ENCODE measurements at regions not wholly inside any gene's neighbourhood (a gene's known extent, or its start where the extent isn't known, plus 50 kb on each side); places are given as distances from the start of the nearest gene placed in this dataset.
"Not testable (repeated sequence)": the region's sequence is repeated elsewhere in the genome, so short reads cannot be mapped to it uniquely, and the experiment has no call there.

DNA sequence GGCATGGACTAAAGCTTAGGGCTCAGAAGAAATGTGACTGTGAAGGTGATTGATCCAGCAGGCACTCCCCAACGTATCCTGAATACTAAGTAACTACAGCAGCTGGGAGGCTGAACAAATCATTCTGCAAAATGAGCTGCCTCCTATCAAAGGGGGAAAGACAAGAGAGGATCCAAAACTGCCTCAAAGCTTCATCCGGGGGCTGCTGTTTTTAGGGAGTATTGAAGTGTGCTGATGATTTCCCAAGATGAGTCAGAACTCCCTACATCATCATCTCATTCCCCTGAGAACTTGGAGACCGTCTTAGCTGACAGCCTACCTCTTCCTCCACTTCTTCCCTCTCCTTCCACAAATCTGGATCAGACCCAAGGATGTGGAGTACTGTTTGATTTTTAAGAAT lies 108.4 kb upstream of the GRAMD1B start:
- H3F3A ChIP-seq (ENCODE audit: low read depth) = no peaks in the 10 kb centered on the region
- no peaks in the 10 kb centered on the region for H3K9me3 ChIP-seq (ENCODE audit: insufficient read depth, low read depth, low read length)
- no peak overlapping the region for H3K9ac ChIP-seq (ENCODE audit: low read depth, low read length, poor library complexity, severe bottlenecking)
- H3K4me1 ChIP-seq (ENCODE audit: insufficient read depth, low read length, poor library complexity, severe bottlenecking) = no peaks in the 10 kb centered on the region
- H3K4me2 ChIP-seq (ENCODE audit: low read depth, low read length, poor library complexity, severe bottlenecking) = no peak overlapping the region
- H3K36me3 ChIP-seq (ENCODE audit: insufficient read depth, low read length) = no peaks in the 10 kb centered on the region
- H3K9me2 ChIP-seq (replicated peaks; ENCODE audit: low read depth, low read length) = no peaks in the 10 kb centered on the region
- no peaks in the 10 kb centered on the region for H3K27me3 ChIP-seq (ENCODE audit: insufficient read depth, low read length, poor library complexity, severe bottlenecking)
- H3K79me2 ChIP-seq (ENCODE audit: insufficient read depth, low read length) = no peaks in the 10 kb centered on the region
- no peak overlapping the region for H2AFZ ChIP-seq (ENCODE audit: low read length)
- no peaks in the 10 kb centered on the region for H4K20me1 ChIP-seq (ENCODE audit: insufficient read depth, low read length, poor library complexity, severe bottlenecking)
- TF ChIP-seq, protein P1, sequence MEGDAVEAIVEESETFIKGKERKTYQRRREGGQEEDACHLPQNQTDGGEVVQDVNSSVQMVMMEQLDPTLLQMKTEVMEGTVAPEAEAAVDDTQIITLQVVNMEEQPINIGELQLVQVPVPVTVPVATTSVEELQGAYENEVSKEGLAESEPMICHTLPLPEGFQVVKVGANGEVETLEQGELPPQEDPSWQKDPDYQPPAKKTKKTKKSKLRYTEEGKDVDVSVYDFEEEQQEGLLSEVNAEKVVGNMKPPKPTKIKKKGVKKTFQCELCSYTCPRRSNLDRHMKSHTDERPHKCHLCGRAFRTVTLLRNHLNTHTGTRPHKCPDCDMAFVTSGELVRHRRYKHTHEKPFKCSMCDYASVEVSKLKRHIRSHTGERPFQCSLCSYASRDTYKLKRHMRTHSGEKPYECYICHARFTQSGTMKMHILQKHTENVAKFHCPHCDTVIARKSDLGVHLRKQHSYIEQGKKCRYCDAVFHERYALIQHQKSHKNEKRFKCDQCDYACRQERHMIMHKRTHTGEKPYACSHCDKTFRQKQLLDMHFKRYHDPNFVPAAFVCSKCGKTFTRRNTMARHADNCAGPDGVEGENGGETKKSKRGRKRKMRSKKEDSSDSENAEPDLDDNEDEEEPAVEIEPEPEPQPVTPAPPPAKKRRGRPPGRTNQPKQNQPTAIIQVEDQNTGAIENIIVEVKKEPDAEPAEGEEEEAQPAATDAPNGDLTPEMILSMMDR (conservative IDR thresholded peaks at IDR 0.05; ENCODE audit: low read length) = no peak
- no peak for TF ChIP-seq EZH2phosphoT487 (IDR thresholded peaks at IDR 0.05; ENCODE audit: borderline replicate concordance)
- no peak overlapping the region for H3K4me3 ChIP-seq (ENCODE audit: low read length, poor library complexity, severe bottlenecking)

DNA sequence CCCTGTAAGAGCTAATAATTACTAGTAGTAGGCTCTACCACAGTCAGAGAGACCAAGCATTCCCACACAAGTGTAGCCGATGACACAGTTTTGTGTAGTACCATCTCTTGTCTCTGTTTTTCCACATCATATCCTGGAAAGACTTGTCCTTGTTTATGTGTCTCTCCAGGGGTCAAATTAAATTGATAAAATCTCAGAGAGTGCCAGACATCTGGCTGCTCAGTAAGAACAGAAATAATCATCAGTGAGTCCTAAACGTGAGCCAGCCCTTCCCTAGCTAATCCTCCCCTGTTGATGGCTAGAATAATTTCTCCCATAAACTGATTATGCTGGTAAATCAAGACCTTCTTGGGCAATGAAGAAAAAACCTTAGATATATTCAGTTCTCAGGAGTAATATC lies 111.4 kb upstream of the GRAMD1B start:
- no peak for TF ChIP-seq EZH2phosphoT487 (IDR thresholded peaks at IDR 0.05; ENCODE audit: borderline replicate concordance)
- TF ChIP-seq, protein P1 (conservative IDR thresholded peaks at IDR 0.05; ENCODE audit: low read length) = no peak
- Histone ChIP-seq H3K79me2 (ENCODE audit: insufficient read depth, low read length) (no peaks in the 10 kb centered on the region), H3K9ac (ENCODE audit: low read depth, low read length, poor library complexity, severe bottlenecking) (no peak overlapping the region), H2AFZ (ENCODE audit: low read length) (no peak overlapping the region), H3K27me3 (ENCODE audit: insufficient read depth, low read length, poor library complexity, severe bottlenecking) (no peaks in the 10 kb centered on the region), H4K20me1 (ENCODE audit: insufficient read depth, low read length, poor library complexity, severe bottlenecking) (no peaks in the 10 kb centered on the region), H3K4me2 (ENCODE audit: low read depth, low read length, poor library complexity, severe bottlenecking) (no peak overlapping the region), H3F3A (ENCODE audit: low read depth) (no peaks in the 10 kb centered on the region), H3K4me3 (ENCODE audit: low read length, poor library complexity, severe bottlenecking) (no peak overlapping the region), H3K36me3 (ENCODE audit: insufficient read depth, low read length) (no peaks in the 10 kb centered on the region), H3K4me1 (ENCODE audit: insufficient read depth, low read length, poor library complexity, severe bottlenecking) (no peaks in the 10 kb centered on the region), H3K9me2 (replicated peaks; ENCODE audit: low read depth, low read length) (no peaks in the 10 kb centered on the region), H3K9me3 (ENCODE audit: insufficient read depth, low read depth, low read length) (no peaks in the 10 kb centered on the region)

DNA sequence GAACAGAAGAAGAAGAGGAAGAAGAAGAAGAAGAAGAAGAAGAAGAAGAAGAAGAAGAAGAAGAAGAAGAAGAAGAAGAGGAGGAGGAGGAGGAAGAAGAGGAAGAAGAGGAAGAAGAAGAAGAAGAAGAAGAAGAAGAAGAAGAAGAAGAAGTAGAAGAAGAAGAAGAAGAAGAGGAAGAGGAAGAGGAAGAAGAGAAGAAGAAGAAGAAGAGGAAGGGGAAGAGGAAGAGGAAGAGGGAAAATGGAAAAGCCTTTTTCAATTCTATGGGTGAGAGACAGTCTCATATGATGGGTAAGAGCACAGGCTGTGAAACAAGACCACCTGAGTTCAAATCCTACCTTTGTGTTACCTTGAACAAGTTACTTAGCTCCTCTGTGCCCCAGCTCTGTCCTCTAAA lies 111.9 kb upstream of the GRAMD1B start:
- not testable (repeated sequence) for H3F3A ChIP-seq (ENCODE audit: low read depth); H3K9ac ChIP-seq (ENCODE audit: low read depth, low read length, poor library complexity, severe bottlenecking); H3K27me3 ChIP-seq (ENCODE audit: insufficient read depth, low read length, poor library complexity, severe bottlenecking); H3K4me1 ChIP-seq (ENCODE audit: insufficient read depth, low read length, poor library complexity, severe bottlenecking); H3K4me2 ChIP-seq (ENCODE audit: low read depth, low read length, poor library complexity, severe bottlenecking); H4K20me1 ChIP-seq (ENCODE audit: insufficient read depth, low read length, poor library complexity, severe bottlenecking); H3K9me3 ChIP-seq (ENCODE audit: insufficient read depth, low read depth, low read length); H3K36me3 ChIP-seq (ENCODE audit: insufficient read depth, low read length); H3K9me2 ChIP-seq (replicated peaks; ENCODE audit: low read depth, low read length); H3K4me3 ChIP-seq (ENCODE audit: low read length, poor library complexity, severe bottlenecking); H3K79me2 ChIP-seq (ENCODE audit: insufficient read depth, low read length); H2AFZ ChIP-seq (ENCODE audit: low read length)

DNA sequence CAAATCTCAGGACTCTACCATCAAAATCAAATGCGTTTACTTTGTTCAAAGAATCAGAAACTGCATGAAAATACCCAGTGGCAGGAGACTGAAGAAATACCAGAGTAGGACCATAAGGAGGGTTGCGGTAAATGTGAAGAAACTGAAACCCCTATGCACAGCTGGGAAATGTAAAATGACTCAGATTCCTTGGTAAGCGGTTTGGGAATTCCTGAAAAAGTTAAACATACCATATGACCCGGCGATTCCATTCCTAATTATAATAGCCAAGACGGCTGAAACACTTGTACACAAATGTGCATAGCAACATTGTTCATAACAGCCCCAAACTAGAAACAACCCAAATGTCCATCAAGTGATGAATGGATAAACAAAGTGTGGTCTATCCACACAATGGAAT lies 114.1 kb upstream of the GRAMD1B start:
- Histone ChIP-seq H3K9me3 (ENCODE audit: insufficient read depth, low read depth, low read length) (no peaks in the 10 kb centered on the region), H3K27me3 (ENCODE audit: insufficient read depth, low read length, poor library complexity, severe bottlenecking) (no peaks in the 10 kb centered on the region), H3K4me2 (ENCODE audit: low read depth, low read length, poor library complexity, severe bottlenecking) (no peak overlapping the region), H2AFZ (ENCODE audit: low read length) (no peak overlapping the region), H3K4me3 (ENCODE audit: low read length, poor library complexity, severe bottlenecking) (no peak overlapping the region), H3K4me1 (ENCODE audit: insufficient read depth, low read length, poor library complexity, severe bottlenecking) (no peaks in the 10 kb centered on the region), H3F3A (ENCODE audit: low read depth) (no peaks in the 10 kb centered on the region), H3K79me2 (ENCODE audit: insufficient read depth, low read length) (no peaks in the 10 kb centered on the region), H3K36me3 (ENCODE audit: insufficient read depth, low read length) (no peaks in the 10 kb centered on the region), H4K20me1 (ENCODE audit: insufficient read depth, low read length, poor library complexity, severe bottlenecking) (no peaks in the 10 kb centered on the region), H3K9ac (ENCODE audit: low read depth, low read length, poor library complexity, severe bottlenecking) (no peak overlapping the region), H3K9me2 (replicated peaks; ENCODE audit: low read depth, low read length) (no peaks in the 10 kb centered on the region)
- no peak for TF ChIP-seq EZH2phosphoT487 (IDR thresholded peaks at IDR 0.05; ENCODE audit: borderline replicate concordance)
- TF ChIP-seq, protein P1 (conservative IDR thresholded peaks at IDR 0.05; ENCODE audit: low read length) = no peak

Measured in Loucy (cell line).